Skeletal muscle satellite cell (primary cell): ENCODE measurements at regions not wholly inside any gene's neighbourhood (a gene's known extent, or its start where the extent isn't known, plus 50 kb on each side); places are given as distances from the start of the nearest gene placed in this dataset.
A peak's percentile ranks its signal among the peaks of the same experiment; 100 is the strongest.

Experiments used
- H3K27me3 ChIP-seq: 2 replicates; pipeline ENCODE4 v1.7.0; 2013; ENCODE audit warnings: low read length; ENCODE audit not compliant: control insufficient read depth, insufficient read depth
- H3K36me3 ChIP-seq: 2 replicates; pipeline ENCODE4 v1.7.0; 2013; ENCODE audit warnings: mild to moderate bottlenecking, control low read depth, low read length; ENCODE audit not compliant: insufficient read depth
- H3K4me1 ChIP-seq: 2 replicates; pipeline ENCODE4 v1.7.0; 2013; ENCODE audit warnings: low read length; ENCODE audit not compliant: control insufficient read depth, insufficient read depth
- H3K4me2 ChIP-seq: 2 replicates; pipeline ENCODE4 v1.7.0; 2013; ENCODE audit warnings: mild to moderate bottlenecking, low read length
- H3K4me3 ChIP-seq: 2 replicates; pipeline ENCODE4 v1.7.0; 2013; ENCODE audit warnings: low read length
- H3K9ac ChIP-seq: 2 replicates; pipeline ENCODE4 v1.7.0; 2013; ENCODE audit warnings: mild to moderate bottlenecking, low read depth, low read length, moderate library complexity
- H3K9me3 ChIP-seq: replicated peaks from 2 replicates; pipeline ENCODE4 v1.7.0; 2013; ENCODE audit warnings: mild to moderate bottlenecking, control low read depth, low read length

GRCh38 chr21:35649186-35649585 is 411.1 kb downstream of the SETD4 start:
- peaks cover 25% of the 10 kb centered on the region for H3K4me1 ChIP-seq
- H3K4me2 ChIP-seq = no peak overlapping the region
- H3K4me3 ChIP-seq = no peak overlapping the region
- no peaks in the 10 kb centered on the region for H3K36me3 ChIP-seq
- H3K27me3 ChIP-seq = no peaks in the 10 kb centered on the region
- H3K9ac ChIP-seq = no peak overlapping the region
- no peaks in the 10 kb centered on the region for H3K9me3 ChIP-seq

DNA sequence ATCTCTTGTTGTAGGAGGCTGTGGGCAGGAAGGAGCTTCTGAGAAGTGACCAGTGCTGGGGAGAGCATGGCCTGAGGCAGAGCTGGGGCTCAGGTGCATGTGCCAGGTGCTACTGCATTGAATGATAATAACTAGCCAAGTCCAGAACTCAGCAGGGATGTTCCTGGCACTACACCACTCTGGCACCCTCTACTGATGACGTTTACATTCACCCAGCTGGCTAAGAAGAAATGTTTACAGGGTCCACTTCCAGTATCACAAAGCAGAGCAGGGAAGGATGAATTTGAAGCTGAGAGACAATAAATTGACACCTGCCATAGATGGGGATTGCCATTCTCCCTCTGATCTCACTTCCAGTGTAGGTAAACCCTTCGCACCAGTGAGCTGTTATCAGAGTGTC is 411.8 kb downstream of the SETD4 start:
- H3K9me3 ChIP-seq = no peaks in the 10 kb centered on the region
- no peaks in the 10 kb centered on the region for H3K36me3 ChIP-seq
- H3K27me3 ChIP-seq = no peaks in the 10 kb centered on the region
- H3K4me1 ChIP-seq = peaks cover 25% of the 10 kb centered on the region
- H3K4me3 ChIP-seq = no peak overlapping the region
- no peak overlapping the region for H3K9ac ChIP-seq
- H3K4me2 ChIP-seq = no peak overlapping the region

DNA sequence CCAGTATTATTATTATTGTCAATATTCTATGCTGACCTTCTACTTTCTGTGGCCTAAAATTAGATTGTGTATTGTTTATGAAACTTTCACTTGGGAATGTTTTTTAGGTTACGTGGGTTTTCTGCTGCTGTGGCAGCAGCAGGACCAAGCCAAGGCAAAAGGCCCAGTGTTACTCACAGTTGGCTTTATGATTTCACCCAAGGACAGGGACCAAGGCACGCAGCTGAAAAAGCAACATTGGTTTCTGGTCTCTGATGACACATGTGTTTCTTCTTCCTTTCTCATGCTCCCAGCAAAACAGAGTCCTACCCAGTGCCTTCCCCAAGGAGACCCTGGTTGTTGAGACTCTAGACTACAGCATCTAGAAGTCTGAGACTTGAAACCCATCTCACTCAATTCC is 413.7 kb downstream of the SETD4 start:
- H3K27me3 ChIP-seq = no peaks in the 10 kb centered on the region
- H3K4me1 ChIP-seq = peaks cover 41% of the 10 kb centered on the region
- H3K9ac ChIP-seq = peak overlapping the region; percentile 46
- H3K36me3 ChIP-seq = no peaks in the 10 kb centered on the region
- no peak overlapping the region for H3K4me3 ChIP-seq
- H3K9me3 ChIP-seq = no peaks in the 10 kb centered on the region
- H3K4me2 ChIP-seq = no peak overlapping the region

- no peaks in the 10 kb centered on the region for H3K27me3 ChIP-seq
- H3K4me1 ChIP-seq = peaks cover 45% of the 10 kb centered on the region
- no peak overlapping the region for H3K4me2 ChIP-seq
- H3K36me3 ChIP-seq = no peaks in the 10 kb centered on the region
- H3K4me3 ChIP-seq = no peak overlapping the region
- peak overlapping the region; percentile 18 for H3K9ac ChIP-seq
- H3K9me3 ChIP-seq = no peaks in the 10 kb centered on the region
Observed at GRCh38 chr21:35645991-35646390, 414.3 kb downstream of the SETD4 start.

- Histone ChIP-seq H3K4me1 (peaks cover 56% of the 10 kb centered on the region), H3K9me3 (no peaks in the 10 kb centered on the region)
Observed at GRCh38 chr21:35644523-35644922, 415.8 kb downstream of the SETD4 start.

DNA sequence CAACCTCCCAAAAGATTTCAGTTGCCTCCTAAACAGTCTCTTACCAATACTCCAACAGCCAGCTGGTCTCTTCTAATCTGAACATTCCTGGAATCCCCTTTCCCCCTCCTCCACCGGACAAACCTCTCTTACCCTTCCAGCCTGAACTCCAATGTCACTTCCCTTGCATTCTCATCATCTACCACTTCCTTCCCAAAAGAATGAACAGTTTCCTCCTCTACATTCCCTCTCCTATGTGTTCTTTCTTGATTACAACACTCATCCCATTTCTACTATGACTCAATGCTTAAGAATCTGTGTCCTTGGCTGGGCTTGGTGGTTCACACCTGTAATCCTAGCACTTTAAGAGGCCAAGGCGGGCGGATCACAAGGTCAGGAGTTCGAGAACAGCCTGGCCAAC is 417.1 kb downstream of the SETD4 start:
- Histone ChIP-seq H3K4me1 (peaks cover 45% of the 10 kb centered on the region), H3K4me3 (no peak overlapping the region), H3K4me2 (no peak overlapping the region), H3K9me3 (no peaks in the 10 kb centered on the region), H3K9ac (no peak overlapping the region), H3K36me3 (no peaks in the 10 kb centered on the region), H3K27me3 (no peaks in the 10 kb centered on the region)

More at GRCh38 chr21:35644523-35644922, 415.8 kb downstream of the SETD4 start:
- Histone ChIP-seq H3K4me3 (no peak overlapping the region), H3K4me2 (no peak overlapping the region), H3K36me3 (no peaks in the 10 kb centered on the region), H3K9ac (no peak overlapping the region), H3K27me3 (no peaks in the 10 kb centered on the region)

- Histone ChIP-seq H3K4me2 (peak overlapping the region; percentile 58), H3K36me3 (no peaks in the 10 kb centered on the region), H3K4me1 (peaks cover 52% of the 10 kb centered on the region), H3K9ac (peak overlapping the region; percentile 61), H3K9me3 (no peaks in the 10 kb centered on the region), H3K4me3 (peak overlapping the region; percentile 12), H3K27me3 (no peaks in the 10 kb centered on the region)
Observed at GRCh38 chr21:35641271-35642016, 418.9 kb downstream of the SETD4 start.

- H3K4me2 ChIP-seq = peak overlapping the region; percentile 2
- H3K27me3 ChIP-seq = no peaks in the 10 kb centered on the region
- H3K36me3 ChIP-seq = no peaks in the 10 kb centered on the region
- H3K4me1 ChIP-seq = peaks cover 57% of the 10 kb centered on the region
- no peak overlapping the region for H3K4me3 ChIP-seq
- no peaks in the 10 kb centered on the region for H3K9me3 ChIP-seq
- no peak overlapping the region for H3K9ac ChIP-seq
Observed at GRCh38 chr21:35637431-35637830, 422.9 kb downstream of the SETD4 start.

DNA sequence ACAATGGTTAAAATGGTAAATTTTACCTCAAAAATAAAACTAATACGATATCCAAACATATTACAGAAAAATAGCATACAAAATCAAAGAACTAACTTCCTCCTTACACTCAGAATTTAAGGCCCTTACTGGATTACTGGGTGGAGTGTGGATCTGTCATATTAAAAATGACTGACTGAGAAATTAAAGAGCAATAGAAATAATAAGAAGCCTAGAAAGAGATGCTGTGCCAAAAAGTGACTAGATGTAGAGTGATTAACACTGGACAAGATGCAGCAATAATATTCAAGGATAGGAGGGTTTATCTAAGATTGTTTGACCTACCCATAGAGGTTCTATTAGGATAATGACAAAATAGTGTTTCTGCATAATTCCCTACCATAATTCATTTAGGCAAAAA is 424.3 kb downstream of the SETD4 start:
- Histone ChIP-seq H3K27me3 (no peaks in the 10 kb centered on the region), H3K4me1 (peaks cover 45% of the 10 kb centered on the region), H3K4me2 (no peak overlapping the region)

DNA sequence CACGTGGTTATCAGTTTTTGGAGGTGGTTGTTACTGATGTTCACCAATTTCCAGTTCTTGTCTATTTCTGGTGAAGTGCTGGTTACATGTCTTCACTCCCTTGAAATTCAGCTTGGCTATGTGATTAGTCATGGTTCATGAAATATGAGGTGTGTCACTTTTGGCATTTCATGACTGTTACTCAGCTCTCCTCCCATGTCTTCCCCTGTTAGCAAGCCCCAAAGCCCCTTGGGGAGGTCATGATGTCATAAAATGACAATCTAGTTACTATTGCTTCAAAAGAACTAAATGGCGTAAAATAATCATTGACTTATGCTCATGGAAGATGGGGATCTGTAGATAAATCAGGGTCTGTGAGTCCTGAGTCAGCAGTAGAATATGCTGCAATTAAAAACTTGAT is 425.1 kb downstream of the SETD4 start:
- peak overlapping the region; percentile 0 for H3K9ac ChIP-seq
- H3K36me3 ChIP-seq = no peaks in the 10 kb centered on the region
- H3K4me1 ChIP-seq = peaks cover 37% of the 10 kb centered on the region
- no peak overlapping the region for H3K4me3 ChIP-seq
- H3K9me3 ChIP-seq = no peaks in the 10 kb centered on the region
- H3K27me3 ChIP-seq = no peaks in the 10 kb centered on the region
- no peak overlapping the region for H3K4me2 ChIP-seq

More for the DNA sequence above, 424.3 kb downstream of the SETD4 start:
- no peaks in the 10 kb centered on the region for H3K9me3 ChIP-seq
- H3K36me3 ChIP-seq = no peaks in the 10 kb centered on the region
- H3K9ac ChIP-seq = peak overlapping the region; percentile 0
- H3K4me3 ChIP-seq = no peak overlapping the region

DNA sequence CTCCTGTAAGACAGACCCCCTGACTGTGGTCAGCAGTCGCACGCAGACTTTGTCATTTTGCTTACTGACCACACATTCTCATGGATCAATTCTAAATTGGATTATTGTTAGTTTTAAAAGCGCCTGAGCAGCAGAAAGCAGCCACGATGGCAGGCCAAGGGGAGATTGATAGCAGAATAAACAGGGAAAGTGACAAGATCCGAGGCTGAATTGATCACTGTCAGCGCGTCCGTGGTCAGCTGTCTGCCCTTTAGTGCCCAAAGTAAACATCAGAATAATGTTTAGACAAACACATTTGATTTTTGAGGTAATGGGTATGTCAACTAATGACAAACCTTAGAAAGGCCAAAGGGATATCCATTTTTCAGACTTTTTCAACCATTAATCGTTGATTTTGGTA is 426.8 kb downstream of the SETD4 start:
- H3K4me2 ChIP-seq = no peak overlapping the region
- no peaks in the 10 kb centered on the region for H3K36me3 ChIP-seq
- peaks cover 34% of the 10 kb centered on the region for H3K4me1 ChIP-seq
- no peak overlapping the region for H3K4me3 ChIP-seq
- no peak overlapping the region for H3K9ac ChIP-seq
- H3K27me3 ChIP-seq = no peaks in the 10 kb centered on the region
- no peaks in the 10 kb centered on the region for H3K9me3 ChIP-seq

GRCh38 chr21:35632711-35633110 is 427.6 kb downstream of the SETD4 start:
- Histone ChIP-seq H3K4me1 (peaks cover 36% of the 10 kb centered on the region), H3K4me2 (no peak overlapping the region), H3K9me3 (no peaks in the 10 kb centered on the region), H3K4me3 (no peak overlapping the region), H3K27me3 (no peaks in the 10 kb centered on the region), H3K36me3 (no peaks in the 10 kb centered on the region), H3K9ac (no peak overlapping the region)
